Adrenal gland (tissue), 5 donors: ENCODE measurements at regions not wholly inside any gene's neighbourhood (a gene's known extent, or its start where the extent isn't known, plus 50 kb on each side); places are given as distances from the start of the nearest gene placed in this dataset.

ENCODE experiments used
- POLR2A ChIP-seq, 2 donors: fragments of 450-650 bp; IDR thresholded peaks; one replicate each; pipeline ENCODE4 v1.6.1; 2017; ENCODE audit warnings: antibody characterized with exemption in 2 of 2, mild to moderate bottlenecking in 2 of 2, moderate library complexity in 1 of 2
- TF ChIP-seq, protein P1 (sequence below), 6 experiments: fragments of 450-650 bp in 4 of 6; fragments of 200-600 bp in 2 of 6; sonication (generic) in 1 of 6; IDR thresholded peaks; 1 replicate in 5 of 6; 2 replicates in 1 of 6; pipeline versions ENCODE4 v1.5.1 to v1.8.0; 2016 to 2021; ENCODE audit warnings: antibody characterized with exemption in 6 of 6, mild to moderate bottlenecking in 2 of 6, moderate library complexity in 1 of 6
- donor health status: DM: no; HTN: no; CAD: no.

GRCh38 chr15:77555232-77555631 lies 77.5 kb downstream of the LINGO1 start:
- TF ChIP-seq, protein P1, sequence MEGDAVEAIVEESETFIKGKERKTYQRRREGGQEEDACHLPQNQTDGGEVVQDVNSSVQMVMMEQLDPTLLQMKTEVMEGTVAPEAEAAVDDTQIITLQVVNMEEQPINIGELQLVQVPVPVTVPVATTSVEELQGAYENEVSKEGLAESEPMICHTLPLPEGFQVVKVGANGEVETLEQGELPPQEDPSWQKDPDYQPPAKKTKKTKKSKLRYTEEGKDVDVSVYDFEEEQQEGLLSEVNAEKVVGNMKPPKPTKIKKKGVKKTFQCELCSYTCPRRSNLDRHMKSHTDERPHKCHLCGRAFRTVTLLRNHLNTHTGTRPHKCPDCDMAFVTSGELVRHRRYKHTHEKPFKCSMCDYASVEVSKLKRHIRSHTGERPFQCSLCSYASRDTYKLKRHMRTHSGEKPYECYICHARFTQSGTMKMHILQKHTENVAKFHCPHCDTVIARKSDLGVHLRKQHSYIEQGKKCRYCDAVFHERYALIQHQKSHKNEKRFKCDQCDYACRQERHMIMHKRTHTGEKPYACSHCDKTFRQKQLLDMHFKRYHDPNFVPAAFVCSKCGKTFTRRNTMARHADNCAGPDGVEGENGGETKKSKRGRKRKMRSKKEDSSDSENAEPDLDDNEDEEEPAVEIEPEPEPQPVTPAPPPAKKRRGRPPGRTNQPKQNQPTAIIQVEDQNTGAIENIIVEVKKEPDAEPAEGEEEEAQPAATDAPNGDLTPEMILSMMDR (IDR thresholded peaks at IDR 0.05), result no peak
- TF ChIP-seq POLR2A (IDR thresholded peaks at IDR 0.05), result no peak
